Osteocyte (in vitro differentiated cells): ENCODE measurements at regions not wholly inside any gene's neighbourhood (a gene's known extent, or its start where the extent isn't known, plus 50 kb on each side); places are given as distances from the start of the nearest gene placed in this dataset.

Experiments used
- DNase-seq: peaks from one replicate; pipeline ENCODE4 v3.0.0; 2021; ENCODE audit warnings: mixed read lengths; ENCODE audit not compliant: unreplicated experiment; ENCODE audit errors: extremely low spot score
- H3K27ac Mint-ChIP-seq: one replicate; pipeline ENCODE4 v1.8.0; 2021; ENCODE audit warnings: mild to moderate bottlenecking, mixed read lengths; ENCODE audit not compliant: unreplicated experiment
- H3K27me3 Mint-ChIP-seq: one replicate; pipeline ENCODE4 v1.8.0; 2021; ENCODE audit warnings: mixed read lengths; ENCODE audit not compliant: unreplicated experiment
- H3K36me3 Mint-ChIP-seq: one replicate; pipeline ENCODE4 v1.8.0; 2021; ENCODE audit warnings: mixed read lengths; ENCODE audit not compliant: unreplicated experiment
- H3K4me1 Mint-ChIP-seq: one replicate; pipeline ENCODE4 v1.8.0; 2021; ENCODE audit warnings: mixed read lengths; ENCODE audit not compliant: unreplicated experiment
- H3K4me3 Mint-ChIP-seq: one replicate; pipeline ENCODE4 v1.8.0; 2021; ENCODE audit warnings: mild to moderate bottlenecking, moderate library complexity, mixed read lengths; ENCODE audit not compliant: unreplicated experiment
- H3K9me3 Mint-ChIP-seq: one replicate; pipeline ENCODE4 v1.8.0; 2021; ENCODE audit warnings: mixed read lengths; ENCODE audit not compliant: unreplicated experiment
- TF ChIP-seq, protein P1 (sequence below): fragments of 200-600 bp; sonication (generic); IDR thresholded peaks from 2 replicates; pipeline ENCODE4 v1.5.0; 2021; ENCODE audit warnings: antibody characterized with exemption, mild to moderate bottlenecking, moderate library complexity

- DNase-seq = no peak
- H3K9me3 Mint-ChIP-seq = peaks cover 8% of the 10 kb centered on the region
- H3K27ac Mint-ChIP-seq = no peak overlapping the region
- no peaks in the 10 kb centered on the region for H3K36me3 Mint-ChIP-seq
- TF ChIP-seq, protein P1, sequence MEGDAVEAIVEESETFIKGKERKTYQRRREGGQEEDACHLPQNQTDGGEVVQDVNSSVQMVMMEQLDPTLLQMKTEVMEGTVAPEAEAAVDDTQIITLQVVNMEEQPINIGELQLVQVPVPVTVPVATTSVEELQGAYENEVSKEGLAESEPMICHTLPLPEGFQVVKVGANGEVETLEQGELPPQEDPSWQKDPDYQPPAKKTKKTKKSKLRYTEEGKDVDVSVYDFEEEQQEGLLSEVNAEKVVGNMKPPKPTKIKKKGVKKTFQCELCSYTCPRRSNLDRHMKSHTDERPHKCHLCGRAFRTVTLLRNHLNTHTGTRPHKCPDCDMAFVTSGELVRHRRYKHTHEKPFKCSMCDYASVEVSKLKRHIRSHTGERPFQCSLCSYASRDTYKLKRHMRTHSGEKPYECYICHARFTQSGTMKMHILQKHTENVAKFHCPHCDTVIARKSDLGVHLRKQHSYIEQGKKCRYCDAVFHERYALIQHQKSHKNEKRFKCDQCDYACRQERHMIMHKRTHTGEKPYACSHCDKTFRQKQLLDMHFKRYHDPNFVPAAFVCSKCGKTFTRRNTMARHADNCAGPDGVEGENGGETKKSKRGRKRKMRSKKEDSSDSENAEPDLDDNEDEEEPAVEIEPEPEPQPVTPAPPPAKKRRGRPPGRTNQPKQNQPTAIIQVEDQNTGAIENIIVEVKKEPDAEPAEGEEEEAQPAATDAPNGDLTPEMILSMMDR = peak; percentile 14
- H3K4me3 Mint-ChIP-seq = no peak overlapping the region
- H3K27me3 Mint-ChIP-seq = peaks cover 25% of the 10 kb centered on the region
- H3K4me1 Mint-ChIP-seq = no peaks in the 10 kb centered on the region
Measured at GRCh38 chr2:128720080-128721022, 401.7 kb upstream of the HS6ST1 start.

- H3K4me1 Mint-ChIP-seq = no peaks in the 10 kb centered on the region
- TF ChIP-seq, protein P1 = no peak
Measured at GRCh38 chr2:128721096-128721495, 402.4 kb upstream of the HS6ST1 start.

DNA sequence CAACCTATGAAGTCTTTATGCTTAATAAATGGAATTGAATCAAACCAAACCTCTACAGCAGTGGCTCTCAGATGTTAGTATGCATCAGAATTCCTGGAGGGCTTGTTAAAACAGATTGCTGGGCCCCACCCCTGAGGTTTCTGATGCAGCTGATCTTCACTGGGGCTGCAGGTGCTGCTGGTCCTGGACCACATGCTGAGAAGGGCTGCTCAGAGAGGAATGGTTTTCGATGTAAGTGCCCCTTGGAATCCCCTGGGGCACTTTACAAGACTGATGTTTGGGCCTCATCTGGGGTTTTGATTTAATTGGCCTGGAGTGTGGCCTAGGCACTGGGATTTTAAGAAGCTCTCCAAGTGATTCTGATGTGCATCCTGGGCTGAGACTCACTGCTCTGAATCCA, 403.8 kb upstream of the HS6ST1 start:
- H3K27me3 Mint-ChIP-seq = peaks cover 8% of the 10 kb centered on the region
- H3K4me1 Mint-ChIP-seq = peaks cover under 1% of the 10 kb centered on the region
- no peaks in the 10 kb centered on the region for H3K36me3 Mint-ChIP-seq
- TF ChIP-seq, protein P1 = no peak
- H3K27ac Mint-ChIP-seq = no peak overlapping the region
- DNase-seq = no peak
- H3K4me3 Mint-ChIP-seq = no peak overlapping the region
- H3K9me3 Mint-ChIP-seq = peaks cover 8% of the 10 kb centered on the region

More at GRCh38 chr2:128721096-128721495, 402.4 kb upstream of the HS6ST1 start:
- peaks cover 8% of the 10 kb centered on the region for H3K9me3 Mint-ChIP-seq
- DNase-seq = no peak
- no peak overlapping the region for H3K27ac Mint-ChIP-seq
- peaks cover 18% of the 10 kb centered on the region for H3K27me3 Mint-ChIP-seq
- no peaks in the 10 kb centered on the region for H3K36me3 Mint-ChIP-seq
- H3K4me3 Mint-ChIP-seq = no peak overlapping the region

GRCh38 chr2:128724547-128724946, 405.9 kb upstream of the HS6ST1 start:
- no peak overlapping the region for H3K27ac Mint-ChIP-seq
- peaks cover 4% of the 10 kb centered on the region for H3K4me1 Mint-ChIP-seq
- no peaks in the 10 kb centered on the region for H3K27me3 Mint-ChIP-seq
- TF ChIP-seq, protein P1 = no peak
- no peak overlapping the region for H3K4me3 Mint-ChIP-seq
- H3K36me3 Mint-ChIP-seq = no peaks in the 10 kb centered on the region
- peaks cover 20% of the 10 kb centered on the region for H3K9me3 Mint-ChIP-seq
- peak; percentile 65 for DNase-seq

GRCh38 chr2:128724972-128725371, 406.3 kb upstream of the HS6ST1 start:
- Mint-ChIP-seq H3K27me3 (no peaks in the 10 kb centered on the region), H3K4me3 (no peak overlapping the region), H3K4me1 (peaks cover 4% of the 10 kb centered on the region), H3K27ac (no peak overlapping the region), H3K36me3 (no peaks in the 10 kb centered on the region), H3K9me3 (peaks cover 19% of the 10 kb centered on the region)
- peak; percentile 63 for DNase-seq
- TF ChIP-seq, protein P1 = no peak
